ENCODE measurements at regions not wholly inside any gene's neighbourhood (a gene's known extent, or its start where the extent isn't known, plus 50 kb on each side); places are given as distances from the start of the nearest gene placed in this dataset.

GRCh38 chr3:101172516-101172915 is 147.9 kb downstream of the IMPG2 start:
- Histone ChIP-seq H3K27ac (ENCODE audit: poor library complexity, severe bottlenecking) (no peak overlapping the region), H3K9me3 (ENCODE audit: severe bottlenecking) (peaks cover 2% of the 10 kb centered on the region), H3K36me3 (ENCODE audit: low read depth) (no peaks in the 10 kb centered on the region), H3K27me3 (ENCODE audit: insufficient read depth, poor library complexity, severe bottlenecking) (no peaks in the 10 kb centered on the region), H3K4me3 (ENCODE audit: severe bottlenecking) (no peak overlapping the region), H3K4me1 (ENCODE audit: insufficient read depth, poor library complexity, severe bottlenecking) (no peaks in the 10 kb centered on the region)
- no peak for TF ChIP-seq CTCF (IDR thresholded peaks at IDR 0.05; ENCODE audit: poor library complexity, severe bottlenecking)
- no peak for DNase-seq (ENCODE audit: low spot score)
- no peak for ATAC-seq (ENCODE audit: low read depth)

- Histone ChIP-seq H3K4me3 (ENCODE audit: severe bottlenecking) (no peak overlapping the region), H3K9me3 (ENCODE audit: severe bottlenecking) (peaks cover 2% of the 10 kb centered on the region), H3K4me1 (ENCODE audit: insufficient read depth, poor library complexity, severe bottlenecking) (no peaks in the 10 kb centered on the region), H3K27me3 (ENCODE audit: insufficient read depth, poor library complexity, severe bottlenecking) (no peaks in the 10 kb centered on the region), H3K27ac (ENCODE audit: poor library complexity, severe bottlenecking) (no peak overlapping the region), H3K36me3 (ENCODE audit: low read depth) (no peaks in the 10 kb centered on the region)
- no peak for ATAC-seq (ENCODE audit: low read depth)
- DNase-seq (ENCODE audit: low spot score): no peak
- TF ChIP-seq CTCF (IDR thresholded peaks at IDR 0.05; ENCODE audit: poor library complexity, severe bottlenecking): no peak
Measured at GRCh38 chr3:101171681-101172191, 148.6 kb downstream of the IMPG2 start.

GRCh38 chr3:101170806-101171558 is 149.4 kb downstream of the IMPG2 start:
- H3K27me3 ChIP-seq (ENCODE audit: insufficient read depth, poor library complexity, severe bottlenecking): no peaks in the 10 kb centered on the region
- TF ChIP-seq CTCF (IDR thresholded peaks at IDR 0.05; ENCODE audit: poor library complexity, severe bottlenecking): no peak
- no peak overlapping the region for H3K4me3 ChIP-seq (ENCODE audit: severe bottlenecking)
- no peaks in the 10 kb centered on the region for H3K4me1 ChIP-seq (ENCODE audit: insufficient read depth, poor library complexity, severe bottlenecking)
- ATAC-seq (ENCODE audit: low read depth) (no peak), DNase-seq (ENCODE audit: low spot score) (no peak)
- peaks cover 2% of the 10 kb centered on the region for H3K9me3 ChIP-seq (ENCODE audit: severe bottlenecking)
- H3K27ac ChIP-seq (ENCODE audit: poor library complexity, severe bottlenecking): no peak overlapping the region
- no peaks in the 10 kb centered on the region for H3K36me3 ChIP-seq (ENCODE audit: low read depth)

- no peaks in the 10 kb centered on the region for H3K4me1 ChIP-seq (ENCODE audit: insufficient read depth, poor library complexity, severe bottlenecking)
- no peak overlapping the region for H3K4me3 ChIP-seq (ENCODE audit: severe bottlenecking)
- ATAC-seq (ENCODE audit: low read depth): no peak
- H3K9me3 ChIP-seq (ENCODE audit: severe bottlenecking): peaks cover 2% of the 10 kb centered on the region
- TF ChIP-seq CTCF (IDR thresholded peaks at IDR 0.05; ENCODE audit: poor library complexity, severe bottlenecking): no peak
- H3K36me3 ChIP-seq (ENCODE audit: low read depth): no peaks in the 10 kb centered on the region
- DNase-seq (ENCODE audit: low spot score): no peak
- H3K27me3 ChIP-seq (ENCODE audit: insufficient read depth, poor library complexity, severe bottlenecking): no peaks in the 10 kb centered on the region
- H3K27ac ChIP-seq (ENCODE audit: poor library complexity, severe bottlenecking): no peak overlapping the region
Measured at GRCh38 chr3:101170062-101170771, 150.2 kb downstream of the IMPG2 start.
